Stimulated activated CD4-positive, alpha-beta T cell treated with anti-CD3 and anti-CD28 coated beads, Interleukin-12 subunit alpha, Interleukin-12 subunit beta, amount 100 ng/mL, for 4 hours (primary cell): ENCODE measurements at regions not wholly inside any gene's neighbourhood (a gene's known extent, or its start where the extent isn't known, plus 50 kb on each side); places are given as distances from the start of the nearest gene placed in this dataset.
"Not testable (repeated sequence)": the region's sequence is repeated elsewhere in the genome, so short reads cannot be mapped to it uniquely, and the experiment has no call there.

Experiments used
- DNase-seq: peaks from one replicate; pipeline ENCODE4 v3.0.0-alpha.2; 2020

GRCh38 chr1:98575955-98576354, 85.6 kb upstream of the SNX7 start:
- no peak for DNase-seq

DNA sequence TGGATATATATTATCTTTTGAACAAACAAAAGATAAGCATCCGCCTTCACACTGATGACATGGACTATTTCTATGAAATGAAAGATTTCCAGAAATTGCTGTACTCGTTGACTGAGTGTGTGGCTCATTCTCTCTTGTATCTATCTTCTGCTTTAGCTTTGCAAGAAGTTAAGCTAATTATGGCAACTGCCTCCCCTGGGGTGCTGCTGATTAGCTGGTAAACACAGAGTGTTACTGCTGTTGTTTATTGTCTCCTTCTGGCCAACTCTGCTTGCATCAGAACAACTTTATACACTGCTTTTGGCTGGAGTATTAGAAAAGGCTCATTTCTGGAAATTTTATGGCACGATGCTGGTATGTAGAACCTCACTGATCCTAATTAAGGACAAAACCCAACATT, 95.6 kb upstream of the SNX7 start:
- no peak for DNase-seq

DNA sequence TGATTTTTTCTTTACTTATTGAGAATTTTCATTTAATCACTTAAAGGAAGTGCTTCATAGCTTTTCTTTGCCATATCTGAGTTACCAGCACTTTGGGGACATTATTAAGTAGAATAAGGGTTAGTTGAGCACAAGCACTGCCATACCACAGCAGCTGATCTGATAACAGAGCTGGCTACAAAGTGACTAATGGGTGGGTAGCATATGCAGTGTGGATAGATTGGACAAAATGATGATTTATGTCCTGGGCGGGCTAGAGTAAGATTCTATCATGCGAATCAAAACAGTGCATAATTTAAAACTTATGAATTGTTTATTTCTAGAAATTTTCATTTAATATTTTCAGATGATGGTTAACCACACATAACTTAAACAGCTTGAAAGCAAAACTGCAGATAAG, 102.2 kb upstream of the SNX7 start:
- no peak for DNase-seq

DNA sequence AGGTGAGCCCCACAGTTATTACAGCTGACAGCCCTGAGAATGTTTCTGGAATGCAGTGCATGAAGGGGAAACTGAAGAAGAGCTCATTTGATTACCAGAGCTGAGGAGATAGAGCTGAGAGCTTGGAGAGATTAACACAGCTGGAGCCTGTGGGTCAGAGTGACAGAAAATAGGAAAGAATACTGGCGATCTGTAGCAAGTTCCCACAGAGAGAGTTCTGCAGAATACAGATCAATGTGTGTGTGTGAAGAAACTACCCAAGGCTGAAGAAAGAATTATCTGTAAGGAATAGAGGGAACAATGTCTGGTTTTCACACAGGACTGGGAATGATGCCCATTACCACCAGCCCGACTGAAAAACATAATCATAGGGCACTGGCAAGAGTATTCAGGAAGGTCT, 103.6 kb upstream of the SNX7 start:
- no peak for DNase-seq

DNA sequence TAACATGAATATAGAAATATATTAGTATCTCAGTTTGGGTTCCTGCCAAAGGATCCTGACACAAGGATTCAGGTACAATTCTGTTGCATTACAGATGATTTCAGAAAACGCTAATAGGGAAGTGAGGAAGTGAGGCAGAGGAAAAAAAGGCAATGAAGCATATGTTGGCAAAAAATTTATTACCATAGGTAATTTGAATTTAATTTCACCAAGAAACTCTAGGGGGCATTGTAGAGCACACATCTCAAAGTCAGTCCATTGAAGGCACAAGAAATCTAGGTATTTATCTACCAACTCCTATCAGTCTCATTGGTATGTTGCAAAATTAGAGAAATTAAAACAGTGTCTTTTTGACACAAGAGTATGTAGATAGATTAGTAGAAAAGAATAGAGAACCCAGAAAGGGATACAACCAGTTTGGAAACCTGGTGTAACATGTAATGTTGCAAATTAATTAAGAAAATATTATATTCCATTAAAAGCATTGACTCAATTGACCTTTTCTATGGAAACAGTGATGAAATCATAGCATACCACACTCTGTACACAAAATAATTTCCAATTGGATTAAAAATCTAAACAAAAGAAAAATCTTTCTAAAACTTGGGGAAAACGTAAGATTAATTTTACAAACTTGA, 104.9 kb upstream of the SNX7 start:
- no peak for DNase-seq

GRCh38 chr1:98555814-98556213, 105.7 kb upstream of the SNX7 start:
- DNase-seq, result no peak

DNA sequence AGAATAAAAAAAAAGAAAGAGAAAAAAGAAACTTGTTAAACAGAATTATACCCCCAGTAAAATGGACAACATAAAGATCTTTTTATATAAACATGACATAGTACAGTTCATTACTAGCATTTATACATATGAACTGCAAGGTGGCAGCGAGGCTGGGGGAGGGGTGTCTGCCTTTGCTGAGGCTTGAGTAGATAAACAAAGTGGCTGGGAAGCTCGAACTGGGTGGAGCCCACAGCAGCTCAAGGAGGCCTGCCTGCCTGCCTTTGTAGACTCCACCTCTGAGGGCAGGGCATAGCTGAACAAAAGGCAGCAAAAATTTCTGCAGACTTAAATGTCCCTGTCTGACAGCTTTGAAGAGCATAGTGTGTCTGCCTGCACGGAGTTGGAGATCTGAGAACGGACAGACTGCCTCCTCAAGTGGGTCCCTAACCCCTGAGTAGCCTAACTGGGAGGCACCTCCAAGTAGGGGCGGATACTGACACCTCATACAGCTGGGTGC, 108.9 kb upstream of the SNX7 start:
- not testable (repeated sequence) for DNase-seq

GRCh38 chr1:98550076-98550475, 111.4 kb upstream of the SNX7 start:
- DNase-seq, result no peak

DNA sequence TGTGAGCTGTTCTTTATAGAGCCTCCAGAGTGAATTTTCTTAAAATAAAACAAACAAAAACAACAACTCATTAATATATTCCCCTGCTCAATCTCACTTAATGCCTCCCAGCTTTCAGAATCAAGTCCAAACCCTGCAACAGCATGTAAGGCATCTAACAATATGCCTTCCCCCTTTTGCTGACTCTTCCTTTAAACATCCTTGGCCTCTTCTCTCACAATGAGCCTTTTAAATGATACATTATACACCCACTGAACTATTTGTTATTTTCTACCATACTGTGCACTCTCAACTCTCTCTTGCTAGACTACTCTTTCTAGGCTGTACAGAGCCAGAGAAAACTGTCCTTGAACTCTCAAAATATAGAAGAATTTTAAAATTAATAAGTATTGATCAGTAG, 115.2 kb upstream of the SNX7 start:
- DNase-seq, result no peak

DNA sequence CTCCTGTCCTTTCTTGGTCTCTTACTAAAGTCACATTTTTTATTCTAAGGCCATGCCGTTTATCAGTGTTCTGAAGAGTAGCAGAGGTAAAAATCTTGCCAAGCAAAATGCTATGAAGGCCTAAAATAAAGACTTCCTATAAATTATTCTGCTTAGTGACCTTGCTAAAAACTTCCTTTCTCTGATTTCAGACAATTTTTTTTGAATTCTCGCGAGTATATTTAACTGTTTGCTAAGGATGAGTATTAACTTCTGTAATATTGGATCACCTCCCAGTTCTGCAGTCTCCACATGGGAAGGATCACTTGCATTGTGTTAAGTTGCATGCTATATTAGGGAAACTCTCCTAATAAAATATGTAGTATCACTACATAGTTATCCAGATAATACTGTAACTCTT, 123.4 kb upstream of the SNX7 start:
- DNase-seq, result no peak

GRCh38 chr1:98523256-98523655, 138.3 kb upstream of the SNX7 start:
- no peak for DNase-seq

- no peak for DNase-seq
Measured at GRCh38 chr1:98516306-98516705, 145.2 kb upstream of the SNX7 start.

- no peak for DNase-seq
Measured at GRCh38 chr1:98515744-98516143, 145.8 kb upstream of the SNX7 start.

- not testable (repeated sequence) for DNase-seq
Measured at GRCh38 chr1:98512216-98512615, 149.3 kb upstream of the SNX7 start.

DNA sequence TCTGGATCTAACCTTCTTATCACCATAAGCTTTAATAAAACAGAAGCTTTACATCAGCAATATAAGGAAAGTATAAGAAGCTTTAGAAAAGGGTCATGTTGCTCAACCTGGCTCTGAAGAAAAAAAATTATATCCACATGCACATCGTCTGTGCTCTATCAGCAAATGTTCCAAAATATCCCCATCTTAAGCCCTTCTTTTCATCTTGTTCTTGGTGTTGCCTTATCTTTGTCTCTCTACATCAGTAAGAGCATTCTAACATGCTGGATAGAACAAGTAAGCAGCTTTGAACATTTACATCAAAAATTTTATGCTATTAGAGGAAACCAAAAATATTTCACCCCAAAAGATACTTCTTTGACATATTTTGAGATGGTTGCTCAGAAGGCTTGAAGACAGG, 157.8 kb upstream of the SNX7 start:
- no peak for DNase-seq

GRCh38 chr1:98502937-98503336, 158.6 kb upstream of the SNX7 start:
- DNase-seq, result no peak

DNA sequence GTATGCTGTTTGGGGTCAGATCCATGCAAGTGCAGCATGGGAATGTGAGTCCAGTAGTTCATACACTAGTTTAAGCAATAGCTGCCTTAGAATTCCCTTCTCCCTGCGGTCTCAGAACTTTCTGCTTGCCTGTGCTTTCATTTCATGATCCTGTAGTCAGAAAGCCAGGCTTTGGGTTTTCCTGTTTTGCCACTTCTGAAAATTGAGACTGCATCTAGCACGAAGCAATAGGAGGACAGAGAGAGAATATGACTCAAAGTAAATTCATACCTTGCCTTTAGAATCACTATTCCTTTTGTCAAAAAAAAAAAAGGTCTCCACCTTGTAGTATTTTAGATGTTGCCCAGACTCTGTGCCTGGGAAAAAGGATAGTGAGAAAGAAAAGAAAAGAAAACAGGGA, 161.2 kb upstream of the SNX7 start:
- DNase-seq, result no peak

- no peak for DNase-seq
Measured at GRCh38 chr1:98498651-98499050, 162.9 kb upstream of the SNX7 start.

- no peak for DNase-seq
Measured at GRCh38 chr1:98497497-98497896, 164.0 kb upstream of the SNX7 start.

DNA sequence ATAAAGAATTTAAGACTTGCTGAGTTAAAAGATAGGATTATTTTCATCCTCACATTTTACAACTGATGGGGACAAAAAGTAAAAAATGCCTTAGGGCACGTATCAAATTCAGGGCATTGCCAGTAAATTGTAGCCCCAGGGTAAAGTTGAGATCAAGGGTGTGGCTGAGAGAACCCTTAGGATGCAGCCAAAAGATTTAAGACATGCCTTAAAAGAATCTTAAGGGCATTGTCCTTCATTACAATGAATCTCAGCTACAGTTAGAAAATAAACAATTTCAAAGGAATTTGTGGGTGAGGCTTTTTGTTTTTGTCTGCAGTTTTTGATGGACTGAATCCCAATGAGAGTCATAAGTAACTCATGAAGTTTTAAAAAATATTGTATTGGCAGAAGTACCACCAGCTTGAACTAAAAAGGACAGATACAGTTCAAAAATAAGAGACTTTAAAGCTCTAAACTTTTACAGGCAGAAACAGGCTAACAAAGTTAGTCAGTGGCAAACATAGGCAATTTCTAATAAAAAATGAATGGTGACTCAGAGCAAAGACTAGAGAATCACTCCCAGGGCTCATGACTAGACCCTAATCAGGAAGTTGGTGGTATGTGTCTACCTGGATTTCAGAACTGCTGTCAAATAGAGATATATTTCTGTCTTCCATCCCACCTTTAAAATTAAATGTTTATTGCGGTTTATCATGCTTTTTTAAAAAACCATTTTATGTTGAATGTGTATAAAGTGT, 165.1 kb upstream of the SNX7 start:
- DNase-seq, result no peak

- no peak for DNase-seq
Measured at GRCh38 chr1:98493469-98493868, 168.1 kb upstream of the SNX7 start.

DNA sequence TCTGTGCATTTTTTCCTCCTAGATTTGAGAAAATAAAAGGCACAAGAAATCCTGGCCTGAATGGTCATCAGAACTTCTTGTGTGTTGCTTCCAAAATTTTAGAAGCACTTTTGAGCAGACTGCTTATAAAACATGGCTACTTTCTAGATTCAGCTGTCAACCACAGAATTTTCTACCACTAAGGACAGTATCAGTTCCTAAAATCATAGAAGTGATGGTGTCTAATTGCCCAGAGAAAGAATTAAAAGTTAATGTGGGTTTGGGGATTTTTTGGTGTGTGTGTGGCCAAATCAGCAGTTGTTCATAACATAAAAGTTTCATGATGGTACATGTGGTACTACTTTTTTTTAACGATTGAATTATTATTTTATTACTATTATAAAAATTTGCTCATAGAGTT, 171.4 kb upstream of the SNX7 start:
- no peak for DNase-seq

- no peak for DNase-seq
Measured at GRCh38 chr1:98487620-98488019, 173.9 kb upstream of the SNX7 start.

DNA sequence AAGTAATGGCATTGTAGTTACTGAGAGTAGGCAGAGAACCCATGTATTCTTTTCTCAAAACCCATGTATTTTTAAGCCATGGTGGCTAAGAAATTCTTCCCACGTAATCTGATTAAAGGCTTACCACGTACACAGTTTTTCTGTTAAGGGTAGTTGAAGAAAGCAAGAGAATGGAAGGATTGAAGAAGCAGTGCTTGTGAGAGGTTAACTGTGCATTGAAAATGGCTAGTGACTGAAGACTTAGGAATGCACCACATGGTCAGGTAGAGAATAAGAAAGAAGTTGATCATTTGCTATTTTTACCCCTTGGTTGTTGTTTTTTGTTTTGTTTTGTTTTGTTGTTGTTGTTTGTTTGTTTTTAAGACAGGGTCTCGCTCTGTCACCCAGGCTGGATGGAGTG, 178.9 kb upstream of the SNX7 start:
- no peak for DNase-seq

- no peak for DNase-seq
Measured at GRCh38 chr1:98480271-98480670, 181.2 kb upstream of the SNX7 start.
